Fibroblast of lung (primary cell): ENCODE measurements at regions not wholly inside any gene's neighbourhood (a gene's known extent, or its start where the extent isn't known, plus 50 kb on each side); places are given as distances from the start of the nearest gene placed in this dataset.

ENCODE experiments used
- EZH2 ChIP-seq: IDR thresholded peaks from 2 replicates; pipeline ENCODE4 v1.5.1; 2012; ENCODE audit warnings: low read length, control low read depth, mild to moderate bottlenecking; ENCODE audit errors: missing control alignments
- TF ChIP-seq, protein P1 (sequence below), 2 donors: IDR thresholded peaks in 1 of 2; conservative IDR thresholded peaks in 1 of 2; 1 replicate in 1 of 2; 2 replicates in 1 of 2; pipeline ENCODE4 v1.5.1; 2011 to 2012; ENCODE audit warnings: low read length in 2 of 2, control low read depth in 1 of 2, inconsistent platforms in 1 of 2, low read depth in 1 of 2, mild to moderate bottlenecking in 1 of 2

DNA sequence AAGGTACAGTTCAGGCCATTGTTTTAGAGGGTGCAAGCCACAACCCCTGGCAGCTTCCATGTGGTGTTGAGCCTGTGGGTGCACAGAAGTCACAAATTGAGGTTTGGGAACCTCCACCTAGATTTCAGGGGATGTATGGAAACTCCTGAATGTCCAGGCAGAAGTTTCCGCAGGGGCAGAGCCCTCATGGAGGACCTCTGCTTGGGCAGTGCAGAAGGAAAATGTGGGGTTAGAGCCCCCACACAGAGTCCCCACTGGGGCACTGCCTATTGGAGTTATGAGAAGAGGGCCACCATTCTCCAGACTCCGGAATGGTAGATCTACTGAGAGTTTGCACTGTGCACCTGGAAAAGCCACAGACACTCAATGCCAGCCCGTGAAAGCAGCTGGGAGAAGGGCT lies 242.0 kb upstream of the ACTRT1 start:
- TF ChIP-seq, protein P1, sequence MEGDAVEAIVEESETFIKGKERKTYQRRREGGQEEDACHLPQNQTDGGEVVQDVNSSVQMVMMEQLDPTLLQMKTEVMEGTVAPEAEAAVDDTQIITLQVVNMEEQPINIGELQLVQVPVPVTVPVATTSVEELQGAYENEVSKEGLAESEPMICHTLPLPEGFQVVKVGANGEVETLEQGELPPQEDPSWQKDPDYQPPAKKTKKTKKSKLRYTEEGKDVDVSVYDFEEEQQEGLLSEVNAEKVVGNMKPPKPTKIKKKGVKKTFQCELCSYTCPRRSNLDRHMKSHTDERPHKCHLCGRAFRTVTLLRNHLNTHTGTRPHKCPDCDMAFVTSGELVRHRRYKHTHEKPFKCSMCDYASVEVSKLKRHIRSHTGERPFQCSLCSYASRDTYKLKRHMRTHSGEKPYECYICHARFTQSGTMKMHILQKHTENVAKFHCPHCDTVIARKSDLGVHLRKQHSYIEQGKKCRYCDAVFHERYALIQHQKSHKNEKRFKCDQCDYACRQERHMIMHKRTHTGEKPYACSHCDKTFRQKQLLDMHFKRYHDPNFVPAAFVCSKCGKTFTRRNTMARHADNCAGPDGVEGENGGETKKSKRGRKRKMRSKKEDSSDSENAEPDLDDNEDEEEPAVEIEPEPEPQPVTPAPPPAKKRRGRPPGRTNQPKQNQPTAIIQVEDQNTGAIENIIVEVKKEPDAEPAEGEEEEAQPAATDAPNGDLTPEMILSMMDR (conservative IDR thresholded peaks at IDR 0.05 in 1 of 2, IDR thresholded peaks at IDR 0.05 in 1 of 2; ENCODE audit: low read depth in 1 of 2, low read length in 2 of 2): no peak
- TF ChIP-seq EZH2: no peak
